ENCODE measurements at regions not wholly inside any gene's neighbourhood (a gene's known extent, or its start where the extent isn't known, plus 50 kb on each side); places are given as distances from the start of the nearest gene placed in this dataset.

- TF ChIP-seq POLR2AphosphoS5 (IDR thresholded peaks at IDR 0.05; ENCODE audit: low read depth, low read length) (no peak), POLR2A (IDR thresholded peaks at IDR 0.05; ENCODE audit: low read depth, low read length) (no peak), TAF1 (IDR thresholded peaks at IDR 0.05; ENCODE audit: borderline replicate concordance, low read depth, low read length) (no peak)
These were observed 98.4 kb upstream of the KLHL1 start for GRCh38 chr13:70206671-70207070.
